B cell (primary cell): ENCODE measurements at regions not wholly inside any gene's neighbourhood (a gene's known extent, or its start where the extent isn't known, plus 50 kb on each side); places are given as distances from the start of the nearest gene placed in this dataset.

ENCODE experiments used
- ATAC-seq: fragments of 200-7000 bp; cut with Tn5 transposase; one replicate; pipeline ENCODE4 v1.10.0; 2021; ENCODE audit warnings: low read depth, mild to moderate bottlenecking, moderate number of reproducible peaks, moderate library complexity
- CTCF ChIA-PET: fragments of 350-600 bp; sonication (Branson Sonifier 250); formaldehyde crosslinking; loops from one replicate; lab custom pipeline; 2021; ENCODE audit warnings: antibody characterized with exemption, inconsistent platforms; lab: Charles Lee
- POLR2A ChIA-PET: fragments of 350-600 bp; sonication (Branson Sonifier 250); formaldehyde crosslinking; loops from one replicate; lab custom pipeline; 2021; ENCODE audit warnings: antibody characterized with exemption; lab: Charles Lee
- DNase-seq: peaks from one replicate; pipeline ENCODE4 v3.0.0; 2013
- H2AFZ ChIP-seq: 2 replicates; pipeline ENCODE4 v1.6.1; 2012; ENCODE audit warnings: mild to moderate bottlenecking, low read depth, low read length; ENCODE audit not compliant: insufficient read depth, poor library complexity, severe bottlenecking
- H3K27ac ChIP-seq, 2 donors: 1 replicate in 1 of 2; 2 replicates in 1 of 2; pipeline ENCODE4 v1.5.1; 2012 to 2013; ENCODE audit warnings: low read length in 2 of 2, mild to moderate bottlenecking in 2 of 2, moderate library complexity in 1 of 2
- H3K27me3 ChIP-seq, 4 experiments: fragments of 200-600 bp in 1 of 4; sonication (generic) in 1 of 4; replicated peaks in 1 of 4; 1 replicate in 2 of 4; 2 replicates in 2 of 4; pipeline versions ENCODE4 v1.6.1 to v1.7.0; 2013 to 2016; ENCODE audit warnings: low read length in 3 of 4, mild to moderate bottlenecking in 2 of 4, mixed read lengths in 1 of 4, moderate library complexity in 1 of 4; ENCODE audit not compliant: insufficient read depth in 4 of 4, control insufficient read depth in 3 of 4; ENCODE audit errors: control extremely low read depth in 1 of 4
- H3K36me3 ChIP-seq, 2 experiments: replicated peaks in 1 of 2; 1 replicate in 1 of 2; 2 replicates in 1 of 2; pipeline versions ENCODE4 v1.6.1 to v1.7.1; 2013; ENCODE audit warnings: low read length in 1 of 2; ENCODE audit not compliant: insufficient read depth in 2 of 2, control insufficient read depth in 1 of 2; ENCODE audit errors: control extremely low read depth in 1 of 2, extremely low read depth in 1 of 2
- H3K4me1 ChIP-seq, 2 donors: fragments of 200-600 bp in 1 of 2; sonication (generic) in 1 of 2; 1 replicate in 1 of 2; 2 replicates in 1 of 2; pipeline versions ENCODE4 v1.5.1 to v1.6.1; 2013 to 2017; ENCODE audit warnings: low read length in 2 of 2; ENCODE audit not compliant: control insufficient read depth in 2 of 2, insufficient read depth in 2 of 2
- H3K4me2 ChIP-seq: replicated peaks from 2 replicates; pipeline ENCODE3; 2012; ENCODE audit warnings: mild to moderate bottlenecking, low read depth, low read length; ENCODE audit not compliant: poor library complexity, severe bottlenecking
- H3K4me3 ChIP-seq, 5 experiments: fragments of 200-600 bp in 1 of 5; sonication (generic) in 1 of 5; 1 replicate in 3 of 5; 2 replicates in 2 of 5; pipeline versions ENCODE4 v1.5.1 to v1.7.0; 2011 to 2016; ENCODE audit warnings: low read length in 4 of 5, mild to moderate bottlenecking in 4 of 5, low read depth in 2 of 5, control low read depth in 1 of 5, moderate library complexity in 1 of 5; ENCODE audit not compliant: insufficient read depth in 1 of 5; ENCODE audit errors: control extremely low read depth in 1 of 5, extremely low read depth in 1 of 5
- H3K79me2 ChIP-seq: fragments of 200-600 bp; sonication (generic); one replicate; pipeline ENCODE4 v1.6.0; 2016; ENCODE audit warnings: low read length; ENCODE audit not compliant: control insufficient read depth, insufficient read depth
- H3K9ac ChIP-seq: fragments of 200-600 bp; sonication (generic); 2 replicates; pipeline ENCODE4 v1.6.1; 2017; ENCODE audit warnings: mild to moderate bottlenecking, low read length, moderate library complexity
- H3K9me3 ChIP-seq, 3 donors: one replicate each; pipeline versions ENCODE4 v1.6.1 to v1.7.1; 2013; ENCODE audit warnings: low read length in 2 of 3; ENCODE audit not compliant: control insufficient read depth in 2 of 3, insufficient read depth in 1 of 3; ENCODE audit errors: control extremely low read depth in 1 of 3
- H4K20me1 ChIP-seq: 2 replicates; pipeline ENCODE4 v1.6.0; 2012; ENCODE audit warnings: mild to moderate bottlenecking, low read length; ENCODE audit not compliant: insufficient read depth, control insufficient read depth, poor library complexity, severe bottlenecking
- H3K27ac Mint-ChIP-seq: one replicate; pipeline ENCODE4 v1.8.0; 2021; ENCODE audit warnings: mixed read lengths
- H3K27me3 Mint-ChIP-seq: one replicate; pipeline ENCODE4 v1.8.0; 2021; ENCODE audit warnings: mixed read lengths
- H3K4me1 Mint-ChIP-seq: one replicate; pipeline ENCODE4 v1.8.0; 2021; ENCODE audit warnings: mixed read lengths
- H3K4me3 Mint-ChIP-seq: one replicate; pipeline ENCODE4 v1.8.0; 2021; ENCODE audit warnings: mixed read lengths
- H3K9me3 Mint-ChIP-seq: one replicate; pipeline ENCODE4 v1.8.0; 2022; ENCODE audit warnings: mixed read lengths; ENCODE audit not compliant: insufficient read depth
- EZH2 ChIP-seq: IDR thresholded peaks from 2 replicates; pipeline ENCODE4 v1.6.1; 2012; ENCODE audit warnings: borderline replicate concordance, low read depth, mild to moderate bottlenecking, moderate library complexity, low read length; ENCODE audit not compliant: insufficient read depth, poor library complexity, severe bottlenecking
- WGBS: methylation state at CpG from one replicate; pipeline ENCODE4 v1.1.5; 2013; ENCODE audit warnings: missing lambda C conversion rate; ENCODE audit not compliant: insufficient coverage; 5-methylcytosine and 5-hydroxymethylcytosine counted together
- intact Hi-C: fragments of 100-400 bp; cut with micrococcal nuclease; formaldehyde crosslinking; loops from one replicate; pipeline ENCODE4 v1.10.0; 2022
- TF ChIP-seq, protein P1 (sequence below): fragments of 200-600 bp; IDR thresholded peaks from one replicate; pipeline ENCODE4 v1.8.0; 2022; ENCODE audit warnings: antibody characterized with exemption, mild to moderate bottlenecking

DNA sequence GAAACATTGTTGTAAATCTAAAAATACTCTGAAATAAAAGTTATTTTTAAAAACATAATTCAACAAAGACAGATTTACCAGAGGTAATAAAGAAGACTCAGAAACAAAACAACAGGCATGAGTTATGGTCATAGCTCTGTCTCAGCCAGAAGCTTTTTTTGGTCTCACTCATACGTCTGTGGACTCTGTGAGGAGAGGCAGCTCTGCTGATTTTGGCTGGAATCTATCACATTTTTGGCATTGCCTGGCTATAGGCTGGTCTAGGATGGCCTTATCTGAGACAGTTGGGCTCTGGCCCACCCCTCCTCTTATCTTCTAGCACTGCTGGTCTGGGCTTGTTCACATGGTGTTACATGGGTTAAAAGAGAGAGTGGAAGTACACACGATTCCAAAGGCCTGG, 514.0 kb upstream of the BTBD3 start:
- no peaks in the 10 kb centered on the region for H3K27me3 ChIP-seq
- TF ChIP-seq, protein P1, sequence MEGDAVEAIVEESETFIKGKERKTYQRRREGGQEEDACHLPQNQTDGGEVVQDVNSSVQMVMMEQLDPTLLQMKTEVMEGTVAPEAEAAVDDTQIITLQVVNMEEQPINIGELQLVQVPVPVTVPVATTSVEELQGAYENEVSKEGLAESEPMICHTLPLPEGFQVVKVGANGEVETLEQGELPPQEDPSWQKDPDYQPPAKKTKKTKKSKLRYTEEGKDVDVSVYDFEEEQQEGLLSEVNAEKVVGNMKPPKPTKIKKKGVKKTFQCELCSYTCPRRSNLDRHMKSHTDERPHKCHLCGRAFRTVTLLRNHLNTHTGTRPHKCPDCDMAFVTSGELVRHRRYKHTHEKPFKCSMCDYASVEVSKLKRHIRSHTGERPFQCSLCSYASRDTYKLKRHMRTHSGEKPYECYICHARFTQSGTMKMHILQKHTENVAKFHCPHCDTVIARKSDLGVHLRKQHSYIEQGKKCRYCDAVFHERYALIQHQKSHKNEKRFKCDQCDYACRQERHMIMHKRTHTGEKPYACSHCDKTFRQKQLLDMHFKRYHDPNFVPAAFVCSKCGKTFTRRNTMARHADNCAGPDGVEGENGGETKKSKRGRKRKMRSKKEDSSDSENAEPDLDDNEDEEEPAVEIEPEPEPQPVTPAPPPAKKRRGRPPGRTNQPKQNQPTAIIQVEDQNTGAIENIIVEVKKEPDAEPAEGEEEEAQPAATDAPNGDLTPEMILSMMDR: no peak
- no peak for TF ChIP-seq EZH2
- ATAC-seq (no peak), DNase-seq (no peak)
- H3K79me2 ChIP-seq: no peaks in the 10 kb centered on the region
- Mint-ChIP-seq H3K4me1 (no peaks in the 10 kb centered on the region), H3K27ac (no peak overlapping the region), H3K9me3 (peaks cover 4% of the 10 kb centered on the region), H3K27me3 (no peaks in the 10 kb centered on the region), H3K4me3 (no peak overlapping the region)
- no peak overlapping the region for H2AFZ ChIP-seq
- no peak overlapping the region for H3K4me2 ChIP-seq
- ChIA-PET CTCF (no interaction called here), POLR2A (no interaction called here)
- H3K27ac ChIP-seq: no peak overlapping the region
- H3K4me3 ChIP-seq: no peak overlapping the region
- H3K9ac ChIP-seq: no peak overlapping the region
- no peaks in the 10 kb centered on the region for H4K20me1 ChIP-seq
- H3K4me1 ChIP-seq: no peaks in the 10 kb centered on the region
- H3K36me3 ChIP-seq: no peaks in the 10 kb centered on the region
- intact Hi-C loops: no loop called here
- WGBS: 71% methylated on average over 1 of the region's 2 CpGs
- H3K9me3 ChIP-seq: no peaks in the 10 kb centered on the region

DNA sequence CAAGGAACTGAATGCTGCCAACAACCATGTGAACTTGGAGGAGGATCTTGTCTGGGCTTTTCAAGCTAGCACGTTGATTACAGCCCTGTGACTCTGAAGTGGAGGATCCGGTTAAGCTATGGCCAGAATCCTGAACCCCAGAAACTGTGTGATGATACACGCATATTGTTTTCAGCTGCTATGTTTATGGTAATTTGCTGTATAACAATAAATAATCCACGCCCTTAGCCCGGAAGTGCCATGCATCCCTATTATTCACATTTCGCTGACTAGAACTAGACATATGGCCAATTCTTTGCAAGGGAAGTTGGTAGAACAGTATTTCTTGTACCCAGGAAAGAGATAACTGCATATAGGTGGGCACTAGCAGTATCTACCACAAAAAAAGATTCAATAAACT, 510.8 kb upstream of the BTBD3 start:
- ChIA-PET POLR2A (no interaction called here), CTCF (no interaction called here)
- no peaks in the 10 kb centered on the region for H3K27me3 Mint-ChIP-seq
- no peak overlapping the region for H3K9ac ChIP-seq
- H3K4me1 Mint-ChIP-seq: no peaks in the 10 kb centered on the region
- H3K36me3 ChIP-seq: no peaks in the 10 kb centered on the region
- no peaks in the 10 kb centered on the region for H4K20me1 ChIP-seq
- H3K9me3 ChIP-seq: peaks cover 0 to 4% (median 0%) of the 10 kb centered on the region in 3 donors
- no peak overlapping the region for H3K27ac Mint-ChIP-seq
- intact Hi-C loops: no loop called here
- no peak overlapping the region for H3K4me3 ChIP-seq
- H3K4me3 Mint-ChIP-seq: no peak overlapping the region
- no peaks in the 10 kb centered on the region for H3K27me3 ChIP-seq
- no peaks in the 10 kb centered on the region for H3K4me1 ChIP-seq
- 83% methylated on average over 2 of the region's 6 CpGs for WGBS
- H2AFZ ChIP-seq: no peak overlapping the region
- no peak overlapping the region for H3K27ac ChIP-seq
- no peak for TF ChIP-seq EZH2
- TF ChIP-seq, protein P1: no peak
- ATAC-seq: no peak
- no peak overlapping the region for H3K4me2 ChIP-seq
- peaks cover 4% of the 10 kb centered on the region for H3K9me3 Mint-ChIP-seq
- H3K79me2 ChIP-seq: no peaks in the 10 kb centered on the region
- no peak for DNase-seq
